ENCODE measurements at regions not wholly inside any gene's neighbourhood (a gene's known extent, or its start where the extent isn't known, plus 50 kb on each side); places are given as distances from the start of the nearest gene placed in this dataset.
A peak's percentile ranks its signal among the peaks of the same experiment; 100 is the strongest.
"Not testable (repeated sequence)": the region's sequence is repeated elsewhere in the genome, so short reads cannot be mapped to it uniquely, and the experiment has no call there.

- Histone ChIP-seq H3K27me3 (ENCODE audit: insufficient read depth, poor library complexity, severe bottlenecking) (no peaks in the 10 kb centered on the region), H3K4me3 (replicated peaks; ENCODE audit: insufficient read depth, low read length) (no peak overlapping the region), H3K27ac (replicated peaks) (no peak overlapping the region)
- DNase-seq (ENCODE audit: low read depth in 1 of 2, low spot score in 1 of 2), result no peak
- TF ChIP-seq SPI1 (IDR thresholded peaks at IDR 0.05; ENCODE audit: borderline replicate concordance, low read depth) (no peak), REST (IDR thresholded peaks at IDR 0.05; ENCODE audit: insufficient replicate concordance, low read depth) (no peak), POLR2AphosphoS5 (IDR thresholded peaks at IDR 0.05; ENCODE audit: low read depth) (no peak), CTCF (IDR thresholded peaks at IDR 0.05; ENCODE audit: insufficient read depth, low read length) (no peak), GABPA (IDR thresholded peaks at IDR 0.05; ENCODE audit: low read depth) (no peak)
Observed at GRCh38 chr20:47960769-47961541, 175.7 kb upstream of the SULF2 start.

GRCh38 chr20:47960277-47960676, 175.0 kb upstream of the SULF2 start:
- Histone ChIP-seq H3K27ac (replicated peaks) (no peak overlapping the region), H3K4me3 (replicated peaks; ENCODE audit: insufficient read depth, low read length) (no peak overlapping the region), H3K27me3 (ENCODE audit: insufficient read depth, poor library complexity, severe bottlenecking) (no peaks in the 10 kb centered on the region)
- TF ChIP-seq POLR2AphosphoS5 (IDR thresholded peaks at IDR 0.05; ENCODE audit: low read depth) (no peak), CTCF (IDR thresholded peaks at IDR 0.05; ENCODE audit: insufficient read depth, low read length) (no peak), SPI1 (IDR thresholded peaks at IDR 0.05; ENCODE audit: borderline replicate concordance, low read depth) (no peak), REST (IDR thresholded peaks at IDR 0.05; ENCODE audit: insufficient replicate concordance, low read depth) (no peak)
- no peak for DNase-seq (ENCODE audit: low read depth in 1 of 2, low spot score in 1 of 2)

GRCh38 chr20:47957989-47958801, 172.9 kb upstream of the SULF2 start:
- H3K4me3 ChIP-seq (replicated peaks; ENCODE audit: insufficient read depth, low read length); DNase-seq (ENCODE audit: low read depth in 1 of 2, low spot score in 1 of 2); H3K27me3 ChIP-seq (ENCODE audit: insufficient read depth, poor library complexity, severe bottlenecking); H3K27ac ChIP-seq (replicated peaks): not testable (repeated sequence)

- Histone ChIP-seq H3K27me3 (ENCODE audit: insufficient read depth, poor library complexity, severe bottlenecking) (no peaks in the 10 kb centered on the region), H3K4me3 (replicated peaks; ENCODE audit: insufficient read depth, low read length) (no peak overlapping the region), H3K27ac (replicated peaks) (no peak overlapping the region)
- DNase-seq (ENCODE audit: low read depth in 1 of 2, low spot score in 1 of 2), result no peak
- TF ChIP-seq SPI1 (IDR thresholded peaks at IDR 0.05; ENCODE audit: borderline replicate concordance, low read depth) (no peak), POLR2AphosphoS5 (IDR thresholded peaks at IDR 0.05; ENCODE audit: low read depth) (no peak), GABPA (IDR thresholded peaks at IDR 0.05; ENCODE audit: low read depth) (no peak), REST (IDR thresholded peaks at IDR 0.05; ENCODE audit: insufficient replicate concordance, low read depth) (peak; percentile 53)
Observed at GRCh38 chr20:47957135-47957534, 171.9 kb upstream of the SULF2 start.
